Upper lobe of left lung (tissue), 6 donors: ENCODE measurements at regions not wholly inside any gene's neighbourhood (a gene's known extent, or its start where the extent isn't known, plus 50 kb on each side); places are given as distances from the start of the nearest gene placed in this dataset.

ENCODE experiments used
- ATAC-seq, 2 donors: fragments of 200-7000 bp; cut with Tn5 transposase; one replicate each; pipeline ENCODE4 v1.9.1; 2022; ENCODE audit warnings: mild to moderate bottlenecking in 2 of 2, moderate library complexity in 2 of 2; ENCODE audit not compliant: low FRiP score in 2 of 2
- DNase-seq, 2 donors: peaks; one replicate each; pipeline ENCODE4 v3.0.0-alpha.2; 2019 to 2020
- H3K27ac ChIP-seq, 4 donors: fragments of 200-600 bp; sonication (generic); one replicate each; pipeline ENCODE4 v1.5.1; 2016 to 2019
- H3K27me3 ChIP-seq, 4 donors: fragments of 200-600 bp; sonication (generic); one replicate each; pipeline ENCODE4 v1.5.1; 2017 to 2019
- H3K36me3 ChIP-seq, 4 donors: fragments of 200-600 bp; sonication (generic); one replicate each; pipeline ENCODE4 v1.5.1; 2016 to 2019
- H3K4me1 ChIP-seq, 4 donors: fragments of 200-600 bp; sonication (generic); one replicate each; pipeline ENCODE4 v1.5.1; 2018 to 2019
- H3K4me3 ChIP-seq, 4 donors: fragments of 200-600 bp; sonication (generic); one replicate each; pipeline ENCODE4 v1.5.1; 2017 to 2019; ENCODE audit warnings: mild to moderate bottlenecking in 2 of 4, moderate library complexity in 1 of 4
- H3K9me3 ChIP-seq, 4 donors: fragments of 200-600 bp; sonication (generic); one replicate each; pipeline ENCODE4 v1.5.1; 2018 to 2019
- CTCF ChIP-seq, 6 experiments: fragments of 450-650 bp in 4 of 6; fragments of 200-600 bp in 2 of 6; sonication (generic) in 2 of 6; IDR thresholded peaks; one replicate each; pipeline ENCODE4 v1.5.1; 2016 to 2019; ENCODE audit warnings: antibody characterized with exemption in 6 of 6
- EP300 ChIP-seq, 4 donors: sonication (generic); formaldehyde crosslinking; IDR thresholded peaks; one replicate each; pipeline ENCODE4 v1.5.1; 2017; ENCODE audit warnings: antibody characterized with exemption in 4 of 4, control low read depth in 2 of 4
- POLR2A ChIP-seq, 4 donors: fragments of 450-650 bp; IDR thresholded peaks; one replicate each; pipeline ENCODE4 v1.5.1; 2016 to 2017; ENCODE audit warnings: antibody characterized with exemption in 4 of 4, mild to moderate bottlenecking in 2 of 4
- POLR2AphosphoS5 ChIP-seq, 2 donors: sonication (generic); formaldehyde crosslinking; IDR thresholded peaks; one replicate each; pipeline ENCODE4 v1.5.1; 2017; ENCODE audit warnings: antibody characterized with exemption in 2 of 2
- WGBS, 2 donors: methylation state at CpG; one replicate each; pipeline ENCODE4 v1.1.5; 2017 to 2018; 5-methylcytosine and 5-hydroxymethylcytosine counted together
- donor health status: DM: no; HTN: no; CAD: no; lungs with moderate emphysema.
- donor health status: DM: no; HTN: yes; CAD: no; lungs with severe emphysema.

- ATAC-seq (no peak), DNase-seq (no peak)
- no peaks in the 10 kb centered on the region for H3K27me3 ChIP-seq
- no peaks in the 10 kb centered on the region for H3K9me3 ChIP-seq
- H3K4me1 ChIP-seq, result no peaks in the 10 kb centered on the region
- 59 to 62% methylated on average over 8 of the region's 8 CpGs for WGBS, 2 donors
- H3K27ac ChIP-seq, result no peak overlapping the region
- TF ChIP-seq POLR2A (IDR thresholded peaks at IDR 0.05), result no peak
- TF ChIP-seq POLR2AphosphoS5 (IDR thresholded peaks at IDR 0.05), result no peak
- TF ChIP-seq CTCF (IDR thresholded peaks at IDR 0.05), result no peak
- no peak for TF ChIP-seq EP300 (IDR thresholded peaks at IDR 0.05)
- no peak overlapping the region for H3K4me3 ChIP-seq
- H3K36me3 ChIP-seq, result no peaks in the 10 kb centered on the region
Observed at GRCh38 chr16:86322806-86323205, 187.5 kb upstream of the FOXF1 start.

- no peak for TF ChIP-seq CTCF (IDR thresholded peaks at IDR 0.05)
- TF ChIP-seq POLR2AphosphoS5 (IDR thresholded peaks at IDR 0.05), result no peak
- no peak for TF ChIP-seq POLR2A (IDR thresholded peaks at IDR 0.05)
- TF ChIP-seq EP300 (IDR thresholded peaks at IDR 0.05), result no peak
- WGBS, 2 donors, result 88% methylated on average over 16 to 18 of the region's 18 CpGs
- Histone ChIP-seq H3K4me1 (no peaks in the 10 kb centered on the region), H3K9me3 (no peaks in the 10 kb centered on the region), H3K27ac (no peak overlapping the region), H3K4me3 (no peak overlapping the region), H3K36me3 (no peaks in the 10 kb centered on the region), H3K27me3 (no peaks in the 10 kb centered on the region)
- DNase-seq, result peak in 1 of 2 donors; percentile 73
- ATAC-seq, result peak in 1 of 2 donors; percentile 58
Observed at GRCh38 chr16:86324320-86324719, 186.0 kb upstream of the FOXF1 start.

GRCh38 chr16:86325360-86325759 is 185.0 kb upstream of the FOXF1 start:
- no peak overlapping the region for H3K4me3 ChIP-seq
- no peak for ATAC-seq
- TF ChIP-seq EP300 (IDR thresholded peaks at IDR 0.05), result no peak
- TF ChIP-seq POLR2A (IDR thresholded peaks at IDR 0.05), result no peak
- TF ChIP-seq POLR2AphosphoS5 (IDR thresholded peaks at IDR 0.05), result no peak
- TF ChIP-seq CTCF (IDR thresholded peaks at IDR 0.05), result no peak

GRCh38 chr16:86325895-86326294 is 184.4 kb upstream of the FOXF1 start:
- Histone ChIP-seq H3K27me3 (no peaks in the 10 kb centered on the region), H3K9me3 (no peaks in the 10 kb centered on the region), H3K27ac (no peak overlapping the region), H3K36me3 (no peaks in the 10 kb centered on the region), H3K4me1 (no peaks in the 10 kb centered on the region), H3K4me3 (no peak overlapping the region)
- WGBS, 2 donors, result 88 to 95% methylated on average over 6 of the region's 6 CpGs
- DNase-seq (no peak), ATAC-seq (no peak)
- TF ChIP-seq POLR2AphosphoS5 (IDR thresholded peaks at IDR 0.05) (no peak), POLR2A (IDR thresholded peaks at IDR 0.05) (no peak), EP300 (IDR thresholded peaks at IDR 0.05) (no peak), CTCF (IDR thresholded peaks at IDR 0.05) (no peak)

More at GRCh38 chr16:86325360-86325759, 185.0 kb upstream of the FOXF1 start:
- H3K36me3 ChIP-seq, result no peaks in the 10 kb centered on the region
- no peaks in the 10 kb centered on the region for H3K27me3 ChIP-seq
- DNase-seq, result no peak
- H3K4me1 ChIP-seq, result no peaks in the 10 kb centered on the region
- no peaks in the 10 kb centered on the region for H3K9me3 ChIP-seq
- 91% methylated on average over 3 of the region's 3 CpGs for WGBS, 2 donors
- no peak overlapping the region for H3K27ac ChIP-seq

GRCh38 chr16:86327321-86327720 is 183.0 kb upstream of the FOXF1 start:
- DNase-seq (no peak), ATAC-seq (no peak)
- no peak overlapping the region for H3K27ac ChIP-seq
- H3K4me3 ChIP-seq, result no peak overlapping the region
- no peaks in the 10 kb centered on the region for H3K27me3 ChIP-seq
- H3K4me1 ChIP-seq, result no peaks in the 10 kb centered on the region
- no peak for TF ChIP-seq POLR2A (IDR thresholded peaks at IDR 0.05)
- no peak for TF ChIP-seq CTCF (IDR thresholded peaks at IDR 0.05)
- 77 to 83% methylated on average over 10 of the region's 10 CpGs for WGBS, 2 donors
- H3K36me3 ChIP-seq, result no peaks in the 10 kb centered on the region
- no peaks in the 10 kb centered on the region for H3K9me3 ChIP-seq
